HG03571 (cell line): ENCODE measurements at regions not wholly inside any gene's neighbourhood (a gene's known extent, or its start where the extent isn't known, plus 50 kb on each side); places are given as distances from the start of the nearest gene placed in this dataset.
"Not testable (repeated sequence)": the region's sequence is repeated elsewhere in the genome, so short reads cannot be mapped to it uniquely, and the experiment has no call there.

Source experiments
- ATAC-seq: cut with Tn5 transposase; IDR thresholded peaks from one replicate; pipeline ENCODE4 v1.9.1; 2021; ENCODE audit not compliant: unreplicated experiment

DNA sequence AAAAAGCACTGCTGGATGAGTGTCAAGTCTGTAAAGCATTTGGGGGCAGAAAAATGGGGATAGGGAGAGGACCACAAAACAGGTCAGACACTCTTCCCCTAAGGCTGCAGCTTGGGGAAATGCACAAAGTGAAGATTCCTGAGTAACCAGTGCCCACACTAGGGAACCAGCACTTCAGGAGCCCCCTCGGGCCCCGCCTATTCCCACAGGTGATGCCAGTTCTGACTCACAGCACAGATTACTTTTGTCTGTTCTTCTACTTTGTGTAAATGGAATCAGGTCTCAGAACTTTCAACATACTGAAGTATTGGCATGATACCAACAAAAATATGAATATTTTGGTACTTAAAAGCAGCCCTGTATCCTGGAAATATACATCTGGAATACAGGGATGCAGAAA lies 112.5 kb downstream of the ADRA2C start:
- no peak for ATAC-seq

DNA sequence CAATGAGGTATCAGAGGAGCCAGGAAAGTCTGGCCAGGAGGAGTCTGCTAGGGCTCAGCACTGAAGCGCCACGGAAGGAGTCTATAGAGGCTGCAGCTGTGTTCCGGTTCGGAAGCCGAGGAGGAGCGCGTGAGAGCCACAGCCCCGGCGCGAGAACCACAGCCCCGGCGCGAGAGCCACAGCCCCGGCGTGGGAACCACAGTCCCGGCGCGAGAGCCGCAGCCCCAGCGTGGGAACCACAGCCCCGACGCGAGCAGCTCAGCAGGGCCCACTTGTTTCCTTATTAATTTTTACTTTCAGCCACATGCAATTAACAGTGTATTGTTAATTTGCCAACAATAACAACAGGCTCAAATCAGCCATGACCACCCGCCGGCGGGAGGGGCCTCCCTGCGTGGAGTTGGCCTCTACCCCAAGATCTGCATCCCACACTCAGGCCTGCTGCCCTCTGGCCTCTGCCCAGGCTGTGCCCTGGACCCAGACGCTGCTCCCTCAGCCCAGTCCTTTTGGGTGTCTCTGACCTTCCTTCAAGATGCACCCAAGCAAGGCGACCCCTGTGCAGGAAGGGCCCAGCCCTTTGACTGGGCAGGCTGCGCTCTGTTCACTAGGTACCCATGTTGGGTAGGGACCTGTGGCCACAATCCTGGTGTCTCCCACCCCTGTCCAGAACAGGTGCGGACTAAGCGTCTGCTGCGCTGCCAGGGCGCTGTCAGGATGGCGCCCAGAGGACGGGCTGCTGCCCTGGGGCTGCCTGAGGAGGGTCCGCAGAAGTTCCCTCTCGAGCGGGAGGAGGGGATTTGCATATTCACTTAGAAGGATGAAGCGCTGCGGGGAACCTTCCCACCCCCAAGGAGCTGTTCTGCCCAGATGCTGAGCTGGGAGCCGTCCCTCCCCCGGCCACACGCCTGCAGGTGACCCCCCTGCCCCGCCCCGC lies 113.8 kb downstream of the ADRA2C start:
- no peak for ATAC-seq

DNA sequence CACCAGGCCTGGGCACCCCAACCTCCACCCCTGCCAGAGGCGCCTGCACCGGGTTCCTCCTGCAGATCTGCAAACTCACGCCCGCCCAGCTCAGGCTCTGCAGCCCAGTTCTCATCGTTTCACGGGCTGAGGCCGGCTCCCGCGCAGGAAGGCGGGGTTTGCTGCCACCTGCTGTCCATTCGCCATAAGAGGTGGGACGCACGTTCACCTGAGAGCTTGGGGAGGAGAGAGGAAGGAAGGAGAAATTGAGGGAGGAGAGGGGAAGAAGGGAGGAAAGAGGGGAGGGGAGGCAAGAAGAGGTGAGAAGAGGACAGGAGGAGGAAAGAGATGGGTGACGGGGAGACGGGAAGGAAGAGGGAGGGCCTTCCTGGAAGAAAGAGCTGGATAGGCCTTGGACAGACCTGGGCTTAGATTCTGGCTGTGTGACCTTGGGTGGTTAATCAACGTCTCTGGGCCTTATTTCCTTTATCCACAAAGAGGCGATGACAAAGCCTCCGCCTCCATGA lies 114.5 kb downstream of the ADRA2C start:
- ATAC-seq = no peak

DNA sequence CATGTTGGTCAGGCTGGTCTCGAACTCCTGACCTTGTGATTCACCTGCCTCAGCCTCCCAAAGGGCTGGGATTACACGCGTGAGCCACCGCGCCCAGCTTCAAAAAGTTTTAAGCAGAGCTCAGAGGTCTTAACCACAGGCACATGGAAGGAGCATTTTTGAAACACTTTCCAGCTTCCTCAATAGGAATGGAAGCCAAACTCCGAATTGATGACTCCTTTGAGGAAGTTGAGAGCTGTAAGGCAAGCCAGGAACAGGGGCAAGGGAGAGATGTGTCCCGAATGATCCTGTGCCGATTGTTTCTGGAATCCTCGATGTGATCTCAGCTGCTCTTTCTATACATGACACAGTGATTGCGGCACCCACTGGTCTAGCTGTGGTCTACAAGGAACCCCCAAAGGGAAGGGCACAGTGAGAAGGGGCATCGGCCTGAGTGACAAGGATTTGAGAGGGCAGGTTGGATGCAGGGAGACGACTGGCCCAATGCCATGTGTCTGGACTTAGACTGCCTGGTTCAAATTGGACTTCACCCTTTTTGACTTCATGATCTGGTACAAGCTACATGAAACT lies 116.2 kb downstream of the ADRA2C start:
- not testable (repeated sequence) for ATAC-seq

DNA sequence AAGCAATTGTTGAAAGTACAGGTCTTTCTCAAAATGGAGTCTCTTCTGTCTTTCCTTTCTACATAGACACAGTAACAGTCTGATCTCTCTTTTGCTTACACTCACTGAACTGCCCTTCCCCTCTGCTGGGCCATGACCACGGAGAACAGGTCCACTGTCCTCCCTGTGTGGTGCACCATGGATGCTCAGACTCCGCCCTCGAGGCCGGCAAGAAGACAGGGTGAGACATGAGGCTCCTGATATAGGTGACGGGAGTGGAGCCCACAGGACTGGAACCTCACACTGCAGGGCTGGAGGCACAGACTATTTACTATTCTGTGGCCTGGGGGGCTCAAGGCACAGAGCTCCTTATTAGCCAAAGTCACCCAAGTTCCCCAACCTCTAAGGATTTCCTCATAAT lies 118.1 kb downstream of the ADRA2C start:
- ATAC-seq = not testable (repeated sequence)

DNA sequence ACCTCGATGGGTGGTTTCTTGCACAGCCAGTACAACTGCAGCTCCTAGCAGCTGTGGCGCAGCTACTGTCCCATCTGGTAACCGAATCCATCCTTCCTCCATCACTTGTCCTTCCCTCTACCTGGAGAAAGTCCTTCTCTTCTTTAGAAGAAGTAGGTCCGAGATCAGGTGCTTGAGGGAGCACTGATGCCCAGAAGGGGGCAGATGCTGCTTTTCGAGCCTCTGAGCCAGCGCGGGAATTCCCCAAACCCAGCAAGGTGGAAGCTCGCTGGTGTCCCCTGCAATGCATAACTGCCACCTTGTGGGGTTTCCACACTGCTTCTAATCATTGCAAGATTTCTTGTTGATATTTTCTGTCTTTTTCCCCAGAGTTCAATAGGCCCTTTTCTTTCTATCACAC lies 127.4 kb downstream of the ADRA2C start:
- ATAC-seq = not testable (repeated sequence)

DNA sequence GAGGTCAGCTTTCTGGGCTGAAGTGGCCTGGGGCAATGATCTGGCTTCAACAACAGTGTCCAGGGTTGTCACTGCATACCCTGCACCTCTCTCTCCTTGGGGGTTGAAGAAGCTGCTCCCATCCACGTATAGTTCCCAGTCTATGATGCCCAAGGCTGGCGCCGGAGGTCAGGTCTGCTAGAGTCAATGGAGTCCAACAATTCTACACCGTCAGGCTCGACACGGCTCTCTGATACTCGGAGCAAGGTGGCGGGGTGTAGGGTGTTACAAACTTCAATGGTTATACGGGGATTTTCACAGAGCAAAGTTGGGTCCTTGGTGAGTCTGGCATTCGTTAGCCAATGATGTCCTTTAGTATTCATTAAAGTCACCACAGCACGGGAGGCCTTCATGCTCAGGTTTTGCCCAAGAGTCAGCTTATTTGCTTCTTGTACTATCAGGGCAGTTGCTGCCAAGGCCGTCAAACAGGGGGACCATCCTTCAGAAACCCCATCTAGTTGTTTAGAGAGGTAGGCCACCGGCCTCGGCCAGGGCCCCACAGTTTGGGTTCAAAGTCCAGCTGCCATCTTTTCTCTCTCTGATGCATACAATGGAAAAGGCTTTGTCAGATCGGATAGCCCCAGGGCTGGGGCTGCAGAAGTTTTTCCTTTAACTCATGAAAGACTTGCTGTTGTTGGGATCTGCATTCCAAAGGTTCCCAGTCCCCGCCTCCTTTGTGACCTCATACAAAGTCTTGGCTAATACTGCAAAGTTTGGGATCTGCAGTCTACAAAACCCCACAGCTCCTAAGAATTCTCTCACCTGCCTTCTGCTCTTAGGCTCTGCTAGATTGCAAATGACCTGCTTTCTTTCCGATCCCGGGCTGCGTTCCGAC lies 128.1 kb downstream of the ADRA2C start:
- ATAC-seq = not testable (repeated sequence)

DNA sequence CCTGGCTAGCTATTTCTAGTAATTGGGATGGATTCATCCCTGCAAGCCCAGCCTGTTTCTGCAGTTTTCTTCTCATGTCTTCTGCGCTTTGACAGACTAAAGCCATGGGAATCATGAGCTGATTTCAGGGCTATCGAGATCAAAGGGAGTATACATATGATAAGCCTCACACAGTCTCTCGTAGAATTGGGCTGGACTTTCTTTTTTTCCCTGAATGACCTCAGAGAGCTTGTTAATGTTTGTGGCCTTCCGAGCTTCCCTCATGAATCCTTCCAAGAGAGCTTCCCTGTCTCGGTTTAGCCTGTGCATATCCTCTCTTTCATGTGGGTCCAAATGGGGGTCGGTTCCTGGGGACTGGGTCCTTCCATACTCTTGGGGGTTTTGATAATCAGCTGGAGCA lies 130.3 kb downstream of the ADRA2C start:
- no peak for ATAC-seq

DNA sequence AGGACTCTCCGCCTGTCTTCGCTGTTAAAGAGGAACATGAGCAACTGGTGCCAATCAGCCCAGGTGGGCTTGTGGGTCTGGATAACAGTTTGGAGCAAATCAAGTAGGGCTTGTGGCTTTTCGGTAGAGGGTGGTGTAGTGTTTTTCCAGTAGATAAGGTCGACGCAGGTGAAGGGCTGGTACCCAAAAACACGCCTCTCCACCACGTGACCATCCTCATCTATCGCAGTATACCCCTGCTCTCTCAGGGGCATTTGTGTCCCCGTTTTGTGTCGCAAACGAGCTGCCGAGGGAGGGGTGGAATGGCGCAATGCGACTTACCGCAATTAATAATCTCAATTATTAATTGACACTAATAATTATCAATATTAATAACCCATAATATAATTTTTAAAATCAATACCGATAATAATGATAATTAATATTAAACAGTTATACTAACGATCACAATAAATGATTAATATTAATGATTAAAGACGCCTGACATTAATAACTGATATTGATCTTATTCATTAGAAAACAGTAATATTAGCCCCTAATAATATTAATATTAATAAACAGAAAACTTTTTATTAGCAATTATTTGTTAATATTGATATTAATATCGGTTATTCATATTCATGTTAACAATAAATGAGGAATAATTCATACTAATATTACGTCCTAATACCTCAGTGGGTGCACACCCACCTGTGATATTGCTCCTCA lies 130.8 kb downstream of the ADRA2C start:
- not testable (repeated sequence) for ATAC-seq

DNA sequence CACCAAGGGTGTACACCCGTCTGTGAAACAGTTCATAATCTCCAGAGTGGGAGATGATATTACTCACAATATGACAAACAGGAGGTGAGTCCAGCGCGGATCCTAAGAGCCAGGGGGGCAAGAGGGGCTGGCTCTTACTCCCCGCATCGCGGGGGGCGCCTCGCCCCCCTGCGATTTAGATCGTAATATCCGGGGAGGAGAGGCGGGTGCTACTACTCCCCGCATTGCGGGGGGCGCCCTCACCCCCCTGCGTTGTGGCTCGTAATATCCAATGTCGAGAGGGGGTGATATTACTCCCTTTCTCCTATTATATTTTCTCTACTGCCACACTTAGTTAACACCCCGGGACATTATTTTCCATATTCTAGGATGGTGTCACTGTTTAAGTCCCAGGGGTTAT lies 131.9 kb downstream of the ADRA2C start:
- ATAC-seq = no peak

DNA sequence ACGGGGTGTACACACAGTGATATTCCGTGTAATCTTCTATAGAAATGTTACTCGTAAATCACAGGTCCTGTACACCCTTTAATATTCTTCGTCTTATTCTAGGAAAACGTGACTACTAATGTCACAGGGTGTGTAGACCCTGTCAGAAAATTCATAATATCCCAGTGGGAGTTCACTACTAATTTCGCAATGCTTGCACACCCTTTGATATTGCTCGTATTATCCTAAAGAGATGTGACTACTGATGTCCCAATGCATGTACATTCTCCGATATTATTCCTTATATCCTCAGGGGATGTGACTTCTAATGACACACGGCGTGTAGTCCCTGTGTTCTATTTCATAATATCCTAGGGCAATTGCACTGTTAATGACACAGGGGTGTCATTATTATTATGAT lies 132.7 kb downstream of the ADRA2C start:
- ATAC-seq = not testable (repeated sequence)

DNA sequence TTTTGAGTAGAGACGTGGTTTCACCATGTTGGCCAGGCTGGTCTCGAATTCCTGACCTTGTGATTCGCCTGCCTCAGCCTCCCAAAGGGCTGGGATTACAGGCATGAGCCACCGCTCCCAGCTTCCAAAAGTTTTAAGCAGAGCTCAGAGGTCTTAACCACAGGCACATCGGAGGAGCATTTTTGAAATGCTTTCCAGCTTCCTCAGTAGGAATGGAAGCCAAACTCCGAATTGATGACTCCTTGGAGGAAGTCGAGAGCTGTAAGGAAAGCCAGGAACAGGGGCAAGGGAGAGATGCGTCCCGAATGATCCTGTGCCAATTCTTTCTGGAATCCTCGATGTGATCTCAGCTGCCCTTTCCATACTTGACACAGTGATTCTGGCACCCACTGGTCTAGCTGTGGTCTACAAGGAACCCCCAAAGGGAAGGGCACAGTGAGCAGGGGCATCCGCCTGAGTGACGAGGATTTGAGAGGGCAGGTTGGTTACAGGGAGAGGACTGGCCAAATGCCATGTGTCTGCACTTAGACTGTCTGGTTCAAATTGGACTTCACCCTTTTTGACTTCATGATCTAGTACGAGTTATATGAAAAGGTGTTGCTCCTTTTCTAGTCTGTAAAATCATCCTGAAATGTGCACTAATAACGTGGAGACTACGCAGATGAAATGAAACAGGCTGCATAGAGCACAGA lies 138.2 kb downstream of the ADRA2C start:
- not testable (repeated sequence) for ATAC-seq

DNA sequence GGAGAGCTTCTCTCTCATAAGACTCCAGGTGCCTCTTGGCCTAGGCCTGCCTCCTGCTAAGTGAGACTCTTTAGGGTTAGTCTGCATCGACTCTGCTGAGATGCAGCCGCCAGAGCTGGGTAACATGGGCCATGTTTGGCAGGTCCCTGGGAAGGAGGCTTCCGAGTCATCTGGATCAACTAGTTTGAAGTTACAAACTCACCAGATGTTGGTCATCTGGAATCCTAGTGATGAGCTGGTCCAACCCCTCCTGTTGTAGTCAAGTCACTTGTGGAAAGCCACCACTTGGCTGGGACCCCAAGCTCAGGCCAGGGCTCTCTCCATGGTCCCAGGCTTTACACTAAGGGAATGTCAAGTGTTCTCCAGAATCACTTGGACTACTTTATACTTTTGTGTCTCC lies 143.4 kb downstream of the ADRA2C start:
- ATAC-seq = not testable (repeated sequence)

DNA sequence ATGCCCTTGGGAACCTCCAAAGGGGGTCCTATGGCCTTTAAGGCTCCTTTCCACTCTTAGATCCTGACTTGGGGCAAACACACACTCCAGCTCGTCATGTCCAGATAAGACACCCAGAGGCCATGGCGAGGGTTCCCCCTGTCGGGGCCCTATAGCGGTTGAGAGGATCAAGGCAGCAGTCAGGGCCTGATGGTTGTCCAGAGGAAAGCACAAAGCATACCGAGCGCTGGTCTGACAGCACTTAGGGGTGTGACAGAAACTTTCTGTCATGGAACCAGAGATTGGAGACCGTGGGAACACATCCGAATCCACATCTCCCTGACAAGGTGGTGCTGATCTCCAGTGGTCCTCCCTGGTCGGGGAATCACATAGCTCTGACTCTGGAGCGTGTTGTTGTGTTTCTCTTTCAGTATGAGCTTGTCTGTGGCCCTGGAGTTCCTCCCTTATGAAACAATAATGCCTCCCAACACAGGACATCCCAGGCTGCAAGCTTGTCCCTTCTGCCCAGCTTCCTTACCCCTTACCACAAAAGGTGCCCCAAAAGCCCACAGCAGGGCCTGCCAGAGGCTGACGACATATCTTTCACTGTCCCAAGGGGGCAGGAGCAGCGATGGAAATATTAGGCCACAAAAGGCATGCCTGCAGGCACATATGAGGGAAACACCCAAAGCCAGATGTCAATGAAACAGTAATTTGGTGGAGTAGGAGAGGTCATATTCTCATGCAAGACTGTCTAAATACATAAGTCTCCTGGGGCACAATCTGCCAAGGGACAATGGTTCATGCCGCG lies 144.2 kb downstream of the ADRA2C start:
- ATAC-seq = not testable (repeated sequence)

DNA sequence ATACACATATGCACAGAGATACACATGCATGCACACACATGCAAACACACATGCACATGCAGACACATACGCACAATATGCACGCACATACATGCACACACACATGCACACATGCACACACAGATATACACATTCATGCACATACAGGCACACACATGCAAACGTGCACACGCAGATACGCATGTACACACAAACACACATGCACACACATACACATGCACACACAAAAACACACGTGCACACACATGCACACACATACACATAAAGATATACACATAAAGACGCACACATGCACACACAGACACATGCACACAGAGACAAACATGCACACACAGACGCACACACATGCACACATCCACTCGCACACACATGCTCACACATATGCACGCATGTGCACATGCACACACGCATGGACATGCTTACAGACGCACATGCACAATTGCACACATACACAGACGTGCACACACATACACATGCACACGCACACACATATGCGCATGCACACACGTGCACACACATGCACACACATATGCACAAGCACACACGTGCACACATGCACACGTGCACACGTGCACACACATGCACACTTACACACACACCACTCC lies 145.2 kb downstream of the ADRA2C start:
- ATAC-seq = no peak

DNA sequence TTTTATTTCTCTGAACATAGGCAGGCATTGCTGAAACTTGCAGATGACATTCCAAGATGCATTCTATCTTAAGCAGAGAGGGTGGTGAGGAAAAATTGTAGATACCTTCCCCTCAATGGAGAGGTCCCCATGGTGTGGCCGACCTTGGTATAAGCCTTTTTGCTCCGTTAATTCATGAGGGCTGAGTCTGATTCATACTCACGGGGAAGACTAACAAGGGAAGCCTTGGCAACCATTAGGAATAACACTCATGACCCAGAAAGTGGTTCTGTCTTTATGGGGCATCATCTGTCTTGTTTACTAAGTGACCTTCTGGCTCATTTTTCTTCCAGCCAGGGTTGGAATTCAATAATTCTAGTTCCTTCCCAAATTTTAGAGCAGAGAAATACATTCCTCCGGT lies 148.3 kb downstream of the ADRA2C start:
- not testable (repeated sequence) for ATAC-seq

DNA sequence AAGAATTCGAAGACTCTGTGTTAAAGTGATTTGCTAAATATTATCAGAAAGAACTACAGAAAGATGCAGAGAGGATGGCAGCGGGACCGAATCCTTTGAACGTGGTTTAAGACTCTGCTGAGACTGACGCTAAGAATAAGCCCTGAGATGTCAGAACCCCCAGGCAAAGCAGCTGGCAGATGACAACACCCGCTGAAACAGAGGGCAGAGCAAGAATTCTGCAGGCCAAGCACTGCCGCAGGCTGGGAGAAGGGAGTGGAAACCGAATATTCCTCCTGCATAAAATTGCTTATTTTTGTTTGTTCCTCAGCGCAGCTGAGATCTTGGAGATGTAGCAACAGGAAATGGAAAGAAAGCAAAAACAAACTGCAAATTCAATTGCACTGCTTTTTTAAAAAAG lies 153.3 kb downstream of the ADRA2C start:
- ATAC-seq = not testable (repeated sequence)

DNA sequence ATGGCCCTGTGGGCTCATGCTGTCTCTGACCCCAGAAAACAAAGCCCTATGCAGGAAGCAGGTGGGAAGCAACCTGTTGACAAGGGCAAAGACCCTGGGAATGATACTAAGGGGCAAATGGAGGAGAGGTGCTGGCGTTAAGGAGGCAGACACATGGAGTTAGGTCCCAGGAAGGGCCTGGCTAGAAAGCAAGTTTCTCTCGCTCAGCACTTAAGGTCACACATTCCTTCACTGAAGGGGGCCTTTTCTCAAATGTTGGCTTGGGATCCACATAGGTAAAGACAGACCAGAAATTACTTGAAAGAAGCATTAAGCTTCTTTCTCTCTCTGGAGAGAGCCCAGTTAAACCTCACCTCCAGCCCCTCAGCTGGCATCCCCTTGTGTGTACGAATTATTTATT lies 155.7 kb downstream of the ADRA2C start:
- ATAC-seq = not testable (repeated sequence)

DNA sequence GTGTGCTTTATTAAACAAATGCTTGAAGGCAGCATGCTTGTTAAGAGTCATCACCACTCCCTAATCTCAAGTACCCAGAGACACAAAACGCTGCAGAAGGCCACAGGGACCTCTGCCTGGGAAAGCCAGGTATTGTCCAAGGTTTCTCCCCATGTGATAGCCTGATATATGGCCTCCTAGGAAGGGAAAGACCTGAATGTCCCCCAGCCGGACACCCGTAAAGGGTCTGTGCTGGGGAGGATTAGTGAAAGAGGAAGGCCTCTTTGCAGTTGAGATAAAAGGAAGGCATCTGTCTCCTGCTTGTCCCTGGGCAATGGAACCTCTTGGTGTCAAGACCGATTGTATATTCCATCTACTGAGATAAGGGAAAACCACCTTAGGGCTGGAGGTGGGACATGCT lies 159.7 kb downstream of the ADRA2C start:
- ATAC-seq = not testable (repeated sequence)
